SU-DHL-6 (cell line): ENCODE measurements at regions not wholly inside any gene's neighbourhood (a gene's known extent, or its start where the extent isn't known, plus 50 kb on each side); places are given as distances from the start of the nearest gene placed in this dataset.

ENCODE experiments used
- H2AFZ ChIP-seq: fragments of 200-600 bp; sonication (generic); 2 replicates; pipeline ENCODE4 v1.6.1; 2014; ENCODE audit warnings: low read depth, mild to moderate bottlenecking, moderate library complexity, mixed read lengths, antibody characterized with exemption, low read length; ENCODE audit not compliant: severe bottlenecking
- H3F3A ChIP-seq: fragments of 200-600 bp; shearing (Covaris generic); 2 replicates; pipeline ENCODE4 v1.6.0; 2016; ENCODE audit warnings: antibody characterized with exemption, mild to moderate bottlenecking; ENCODE audit not compliant: insufficient read depth
- H3K27ac ChIP-seq: fragments of 200-600 bp; sonication (generic); 2 replicates; pipeline ENCODE4 v1.5.1; 2016; ENCODE audit warnings: low read depth, mild to moderate bottlenecking, low read length, moderate library complexity, mixed read lengths
- H3K27me3 ChIP-seq: fragments of 200-600 bp; sonication (generic), shearing (Covaris generic); 2 replicates; pipeline ENCODE4 v1.6.0; 2014; ENCODE audit warnings: mild to moderate bottlenecking, low read length
- H3K36me3 ChIP-seq: fragments of 200-600 bp; sonication (generic); 2 replicates; pipeline ENCODE4 v1.6.1; 2014; ENCODE audit warnings: mild to moderate bottlenecking, low read length, mixed read lengths
- H3K4me2 ChIP-seq: fragments of 300-600, 200-600 bp; shearing (Covaris generic), sonication (generic); 2 replicates; pipeline ENCODE4 v1.6.0; 2014; ENCODE audit warnings: low read length, low read depth, mild to moderate bottlenecking; ENCODE audit not compliant: poor library complexity, severe bottlenecking
- H3K4me3 ChIP-seq: fragments of 200-600 bp; sonication (generic); 2 replicates; pipeline ENCODE4 v1.5.1; 2014; ENCODE audit warnings: antibody characterized with exemption, low read length, mild to moderate bottlenecking, mixed read lengths; ENCODE audit not compliant: insufficient read depth, poor library complexity, severe bottlenecking
- H3K79me2 ChIP-seq: fragments of 200-600 bp; sonication (generic); 2 replicates; pipeline ENCODE4 v1.6.1; 2014; ENCODE audit warnings: mild to moderate bottlenecking, low read length, moderate library complexity; ENCODE audit not compliant: insufficient read depth
- H3K9ac ChIP-seq: fragments of 200-600 bp; sonication (generic); 2 replicates; pipeline ENCODE4 v1.7.0; 2014; ENCODE audit warnings: mild to moderate bottlenecking, low read length
- H3K9me2 ChIP-seq: fragments of 200-600 bp; sonication (generic); replicated peaks from 2 replicates; pipeline ENCODE4 v1.6.1; 2014; ENCODE audit warnings: low read length; ENCODE audit not compliant: insufficient read depth
- H3K9me3 ChIP-seq: fragments of 200-600 bp; sonication (generic); 2 replicates; pipeline ENCODE4 v1.6.1; 2014; ENCODE audit warnings: low read length, mixed read lengths; ENCODE audit not compliant: insufficient read depth
- H4K20me1 ChIP-seq: fragments of 200-600 bp; sonication (generic); 2 replicates; pipeline ENCODE4 v1.6.1; 2014; ENCODE audit warnings: low read depth, mild to moderate bottlenecking, antibody characterized with exemption, low read length, moderate library complexity, mixed read lengths
- EZH2phosphoT487 ChIP-seq: fragments of 200-600 bp; sonication (generic), shearing (Covaris generic); conservative IDR thresholded peaks from 2 replicates; pipeline ENCODE4 v1.6.1; 2018; ENCODE audit warnings: mild to moderate bottlenecking, antibody characterized with exemption, low read length, moderate library complexity, mixed read lengths
- TF ChIP-seq, protein P1 (sequence below): fragments of 200-600 bp; sonication (generic); IDR thresholded peaks from one replicate; pipeline ENCODE4 v1.5.1; 2017; ENCODE audit warnings: antibody characterized with exemption, mild to moderate bottlenecking, low read length, moderate library complexity; ENCODE audit not compliant: insufficient read depth, poor library complexity, severe bottlenecking

- no peaks in the 10 kb centered on the region for H3F3A ChIP-seq
- no peaks in the 10 kb centered on the region for H3K79me2 ChIP-seq
- H3K27me3 ChIP-seq = no peaks in the 10 kb centered on the region
- H3K9me2 ChIP-seq = no peaks in the 10 kb centered on the region
- H3K4me2 ChIP-seq = no peak overlapping the region
- no peaks in the 10 kb centered on the region for H4K20me1 ChIP-seq
- H3K9me3 ChIP-seq = no peaks in the 10 kb centered on the region
- H2AFZ ChIP-seq = no peak overlapping the region
- TF ChIP-seq, protein P1, sequence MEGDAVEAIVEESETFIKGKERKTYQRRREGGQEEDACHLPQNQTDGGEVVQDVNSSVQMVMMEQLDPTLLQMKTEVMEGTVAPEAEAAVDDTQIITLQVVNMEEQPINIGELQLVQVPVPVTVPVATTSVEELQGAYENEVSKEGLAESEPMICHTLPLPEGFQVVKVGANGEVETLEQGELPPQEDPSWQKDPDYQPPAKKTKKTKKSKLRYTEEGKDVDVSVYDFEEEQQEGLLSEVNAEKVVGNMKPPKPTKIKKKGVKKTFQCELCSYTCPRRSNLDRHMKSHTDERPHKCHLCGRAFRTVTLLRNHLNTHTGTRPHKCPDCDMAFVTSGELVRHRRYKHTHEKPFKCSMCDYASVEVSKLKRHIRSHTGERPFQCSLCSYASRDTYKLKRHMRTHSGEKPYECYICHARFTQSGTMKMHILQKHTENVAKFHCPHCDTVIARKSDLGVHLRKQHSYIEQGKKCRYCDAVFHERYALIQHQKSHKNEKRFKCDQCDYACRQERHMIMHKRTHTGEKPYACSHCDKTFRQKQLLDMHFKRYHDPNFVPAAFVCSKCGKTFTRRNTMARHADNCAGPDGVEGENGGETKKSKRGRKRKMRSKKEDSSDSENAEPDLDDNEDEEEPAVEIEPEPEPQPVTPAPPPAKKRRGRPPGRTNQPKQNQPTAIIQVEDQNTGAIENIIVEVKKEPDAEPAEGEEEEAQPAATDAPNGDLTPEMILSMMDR = no peak
- TF ChIP-seq EZH2phosphoT487 = no peak
- no peaks in the 10 kb centered on the region for H3K36me3 ChIP-seq
- no peak overlapping the region for H3K27ac ChIP-seq
- H3K4me3 ChIP-seq = no peak overlapping the region
- H3K9ac ChIP-seq = no peak overlapping the region
Observed at GRCh38 chr9:36744678-36745077, 172.0 kb downstream of the MELK start.

- H3K27me3 ChIP-seq = no peaks in the 10 kb centered on the region
Observed at GRCh38 chr9:36745977-36746376, 173.3 kb downstream of the MELK start.

DNA sequence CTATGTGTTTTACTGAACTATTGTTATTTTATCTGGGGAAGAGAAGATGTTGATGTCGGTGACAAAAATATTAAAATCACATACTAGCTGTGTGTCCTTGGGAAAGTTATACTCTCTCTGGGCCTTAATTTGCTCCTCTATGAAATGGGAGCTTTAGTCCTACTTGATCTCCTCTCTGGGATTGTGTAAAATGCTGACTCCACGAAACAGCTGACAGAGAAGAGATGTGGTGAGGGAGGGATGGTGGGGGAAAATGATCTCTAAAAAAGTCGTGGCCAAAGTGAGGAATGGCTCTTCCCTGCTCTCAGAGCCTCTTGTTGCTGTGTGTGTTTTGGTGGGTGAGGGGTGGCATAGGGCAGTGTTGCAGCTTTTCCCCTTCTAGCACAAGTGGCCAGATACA is 173.7 kb downstream of the MELK start:
- TF ChIP-seq EZH2phosphoT487 = no peak
- Histone ChIP-seq H3K9me2 (no peaks in the 10 kb centered on the region), H3F3A (no peaks in the 10 kb centered on the region), H3K79me2 (no peaks in the 10 kb centered on the region), H3K36me3 (no peaks in the 10 kb centered on the region), H2AFZ (no peak overlapping the region), H3K4me2 (no peak overlapping the region), H3K9ac (no peak overlapping the region), H3K4me3 (no peak overlapping the region), H4K20me1 (no peaks in the 10 kb centered on the region), H3K27me3 (no peaks in the 10 kb centered on the region), H3K9me3 (no peaks in the 10 kb centered on the region), H3K27ac (no peak overlapping the region)

More at GRCh38 chr9:36745977-36746376, 173.3 kb downstream of the MELK start:
- Histone ChIP-seq H3K79me2 (no peaks in the 10 kb centered on the region), H3K4me3 (no peak overlapping the region), H3F3A (no peaks in the 10 kb centered on the region), H3K27ac (no peak overlapping the region), H2AFZ (no peak overlapping the region), H3K9me3 (no peaks in the 10 kb centered on the region), H3K9ac (no peak overlapping the region), H3K9me2 (no peaks in the 10 kb centered on the region), H3K4me2 (no peak overlapping the region), H4K20me1 (no peaks in the 10 kb centered on the region), H3K36me3 (no peaks in the 10 kb centered on the region)
- TF ChIP-seq, protein P1 = no peak
- no peak for TF ChIP-seq EZH2phosphoT487

DNA sequence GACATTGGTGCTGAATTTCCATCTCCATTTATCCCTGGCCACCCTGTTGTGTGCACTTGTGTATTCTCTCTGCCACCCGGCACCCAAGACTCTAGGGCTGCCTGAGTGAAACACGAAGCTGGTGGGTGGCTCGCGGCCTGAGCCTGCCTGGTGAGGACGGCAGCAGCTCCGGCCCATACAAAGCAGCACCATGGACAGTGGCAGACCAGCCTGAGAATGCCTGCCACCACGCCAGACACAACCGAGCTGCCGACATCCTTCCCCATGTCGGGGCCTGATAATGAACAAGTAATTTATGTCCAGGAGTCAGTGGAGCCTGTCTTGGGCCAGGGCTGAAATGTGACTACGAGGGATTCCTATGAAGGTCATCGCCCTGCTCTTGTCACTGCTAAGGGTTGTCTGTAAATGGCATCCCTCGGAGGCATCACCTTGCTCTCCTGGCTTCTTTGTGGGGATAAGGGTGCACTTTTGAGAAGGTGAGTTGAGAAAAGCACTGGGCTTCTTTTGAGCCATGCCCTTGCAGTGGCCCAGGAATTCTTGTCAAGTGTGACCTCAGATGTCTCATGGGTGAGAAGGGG is 175.7 kb downstream of the MELK start:
- H3K9me2 ChIP-seq = no peaks in the 10 kb centered on the region
- no peaks in the 10 kb centered on the region for H3K9me3 ChIP-seq
- no peak overlapping the region for H3K9ac ChIP-seq
- no peaks in the 10 kb centered on the region for H3K27me3 ChIP-seq
- no peak overlapping the region for H3K4me3 ChIP-seq
- TF ChIP-seq EZH2phosphoT487 = no peak
- TF ChIP-seq, protein P1 = no peak
- no peaks in the 10 kb centered on the region for H4K20me1 ChIP-seq
- H3K79me2 ChIP-seq = no peaks in the 10 kb centered on the region
- H3K4me2 ChIP-seq = no peak overlapping the region
- H3K36me3 ChIP-seq = no peaks in the 10 kb centered on the region
- H3F3A ChIP-seq = no peaks in the 10 kb centered on the region
- H2AFZ ChIP-seq = no peak overlapping the region
- no peak overlapping the region for H3K27ac ChIP-seq
